NCI-H82 treated with DMSO at 0.1 percent for 48 hours (cell line): ENCODE measurements at regions not wholly inside any gene's neighbourhood (a gene's known extent, or its start where the extent isn't known, plus 50 kb on each side); places are given as distances from the start of the nearest gene placed in this dataset.

ENCODE experiments used
- DNase-seq: peaks from one replicate; lab custom pipeline; 2025; ENCODE audit not compliant: unreplicated experiment; lab: John Stamatoyannopoulos, UW

GRCh38 chr5:56493766-56494165 lies 260.6 kb upstream of the ANKRD55 start:
- no peak for DNase-seq

DNA sequence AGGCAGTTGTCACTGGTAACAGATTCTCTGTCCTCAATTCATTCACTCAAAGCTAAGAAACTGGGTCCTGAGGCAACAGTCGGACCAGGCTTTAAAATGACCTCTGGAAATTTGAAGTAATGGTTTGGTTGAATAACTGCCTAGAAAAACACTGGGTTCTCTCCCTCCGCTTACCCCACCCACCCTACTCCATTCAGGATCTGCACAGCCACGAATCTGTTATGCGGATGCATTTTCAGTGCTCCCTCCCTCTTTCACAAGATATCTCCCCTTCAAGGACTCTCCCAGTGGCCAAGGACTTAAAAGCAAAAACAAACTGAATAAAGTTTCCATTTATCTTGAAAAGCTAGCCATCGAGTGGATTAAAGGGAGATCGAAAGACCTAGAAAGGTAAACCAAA lies 260.2 kb upstream of the ANKRD55 start:
- no peak for DNase-seq

DNA sequence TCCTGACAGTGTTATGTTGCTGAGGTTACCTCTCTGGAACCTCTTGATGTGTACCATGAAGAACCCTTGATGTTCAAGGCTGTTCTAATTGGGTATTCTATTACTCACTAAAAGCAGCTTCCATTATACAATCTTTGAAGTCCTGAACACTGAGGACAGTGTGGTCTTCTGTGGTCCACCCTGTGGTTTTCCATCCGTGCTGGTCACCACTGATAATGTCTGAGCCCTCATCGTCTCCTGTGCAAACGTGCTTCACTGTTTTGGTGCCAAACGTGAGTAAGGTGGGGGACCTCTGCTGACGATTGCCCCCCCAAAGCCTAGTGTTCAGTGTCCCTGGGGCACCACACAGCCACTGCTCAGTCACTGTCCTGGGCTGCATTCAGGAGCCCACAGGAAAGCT lies 259.7 kb upstream of the ANKRD55 start:
- no peak for DNase-seq

DNA sequence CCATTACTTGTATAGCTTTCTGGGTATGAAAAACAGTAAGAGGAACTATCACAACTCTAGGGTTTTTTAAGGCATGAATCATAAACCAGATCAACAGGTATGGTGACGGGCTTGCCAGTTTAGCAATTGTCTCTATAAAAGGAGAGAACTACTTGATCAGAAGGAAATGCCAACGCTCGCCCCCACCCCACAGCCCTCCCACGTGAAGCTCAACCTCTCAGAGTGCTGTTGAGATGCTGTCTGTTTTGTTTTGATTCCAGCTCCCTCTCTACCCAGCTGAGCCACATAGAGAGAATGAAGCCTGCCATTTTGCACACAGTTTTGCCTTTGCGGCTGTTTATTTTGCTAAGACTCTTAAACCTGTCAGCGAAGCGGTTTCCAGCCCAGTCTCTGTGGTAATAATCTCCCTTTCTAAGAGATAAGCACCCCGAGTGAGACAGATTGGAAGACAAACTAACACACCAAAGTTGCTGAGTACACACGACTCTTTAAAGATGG lies 257.9 kb upstream of the ANKRD55 start:
- DNase-seq: peak; percentile 22

DNA sequence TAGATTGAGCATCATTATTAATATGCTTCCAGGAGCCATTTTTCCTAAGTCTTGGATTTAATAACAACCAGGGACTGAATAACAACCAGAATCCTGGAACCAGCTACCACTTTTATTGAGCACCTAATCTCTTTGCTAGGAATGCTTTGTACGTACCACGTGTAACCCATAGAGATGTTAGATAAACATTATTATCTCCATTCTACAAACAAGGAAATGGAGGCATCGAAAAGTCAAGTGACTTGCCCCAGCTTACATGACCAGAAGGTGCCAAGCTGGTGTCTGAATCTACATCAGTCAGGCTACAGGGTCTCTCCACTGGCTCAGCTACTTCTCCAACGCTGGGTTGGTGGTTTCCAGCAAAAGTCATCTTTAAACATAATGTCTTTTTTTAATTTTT lies 256.1 kb upstream of the ANKRD55 start:
- DNase-seq: no peak

- DNase-seq: no peak
Observed at GRCh38 chr5:56487528-56488115, 254.5 kb upstream of the ANKRD55 start.

DNA sequence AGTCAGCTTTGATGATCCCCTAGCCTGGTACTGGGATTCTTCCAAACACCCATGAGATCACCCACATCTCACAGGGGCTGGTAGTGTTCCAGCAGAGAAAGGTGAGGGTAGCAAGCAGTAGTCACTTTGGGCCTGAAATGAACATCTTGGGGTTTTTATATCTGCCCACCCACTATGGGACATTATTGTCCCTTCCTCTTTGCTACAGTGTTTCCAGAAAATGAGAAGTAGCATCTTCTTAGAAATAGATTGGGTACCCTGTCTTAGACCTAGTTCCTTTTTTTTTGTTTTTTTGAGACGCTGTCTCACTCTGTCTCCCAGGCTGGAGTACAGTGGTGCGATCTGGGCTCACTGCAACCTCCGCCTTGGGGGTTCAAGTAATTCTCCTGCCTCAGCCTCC lies 249.2 kb upstream of the ANKRD55 start:
- DNase-seq: no peak

- no peak for DNase-seq
Observed at GRCh38 chr5:56481428-56482357, 248.6 kb upstream of the ANKRD55 start.

- DNase-seq: no peak
Observed at GRCh38 chr5:56480705-56481427, 247.7 kb upstream of the ANKRD55 start.

DNA sequence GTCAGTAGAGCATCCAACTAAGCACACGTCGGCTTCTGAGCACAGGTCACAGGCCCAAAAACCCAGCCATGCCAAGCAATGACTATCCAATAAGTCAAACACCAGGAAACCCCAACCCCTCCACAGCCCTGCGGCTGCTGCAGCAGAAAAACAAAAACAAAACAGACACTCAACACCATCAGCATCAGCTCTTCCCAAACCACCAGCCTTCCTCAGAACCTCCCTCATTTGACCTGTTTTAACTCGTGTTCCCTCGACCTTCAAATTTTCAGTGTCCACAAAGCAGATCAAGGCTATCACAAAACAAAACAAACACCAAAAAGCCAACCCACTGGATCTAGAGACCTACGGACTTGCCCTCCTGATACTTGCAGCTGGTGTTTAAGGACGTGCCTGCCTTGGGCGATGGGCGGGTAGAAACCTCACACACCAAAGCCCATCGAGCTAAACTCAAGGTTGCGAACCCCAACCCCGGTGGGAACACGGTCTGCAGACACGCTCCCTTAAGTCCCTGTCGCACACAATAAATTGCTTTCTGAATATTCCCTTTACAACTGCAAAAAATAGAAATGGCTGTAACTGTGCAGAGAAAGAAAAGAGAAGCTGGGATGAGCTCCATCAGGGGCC lies 247.1 kb upstream of the ANKRD55 start:
- no peak for DNase-seq

DNA sequence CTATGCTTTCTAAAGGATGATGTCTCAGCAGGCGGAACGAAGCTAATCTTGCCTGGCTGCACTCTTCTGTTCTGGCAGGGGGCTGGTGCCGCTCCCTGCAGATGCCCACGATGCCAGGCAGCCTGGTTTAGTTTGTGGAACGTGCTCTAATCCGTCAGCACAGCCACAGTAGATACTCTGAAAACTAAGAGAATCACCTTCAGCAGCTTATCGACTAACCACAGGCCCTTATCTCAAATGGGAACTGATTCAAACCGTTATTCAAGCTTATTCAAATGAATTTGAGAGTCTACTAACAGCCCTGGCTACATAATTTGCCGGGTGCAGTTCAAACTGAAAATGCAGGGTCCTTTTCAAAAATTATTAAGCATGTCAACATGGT lies 246.6 kb upstream of the ANKRD55 start:
- DNase-seq: no peak

- DNase-seq: no peak
Observed at GRCh38 chr5:56479126-56479525, 246.0 kb upstream of the ANKRD55 start.

GRCh38 chr5:56478062-56478461 lies 244.9 kb upstream of the ANKRD55 start:
- DNase-seq: no peak

- DNase-seq: no peak
Observed at GRCh38 chr5:56476487-56476856, 243.3 kb upstream of the ANKRD55 start.

- no peak for DNase-seq
Observed at GRCh38 chr5:56475689-56476486, 242.8 kb upstream of the ANKRD55 start.

DNA sequence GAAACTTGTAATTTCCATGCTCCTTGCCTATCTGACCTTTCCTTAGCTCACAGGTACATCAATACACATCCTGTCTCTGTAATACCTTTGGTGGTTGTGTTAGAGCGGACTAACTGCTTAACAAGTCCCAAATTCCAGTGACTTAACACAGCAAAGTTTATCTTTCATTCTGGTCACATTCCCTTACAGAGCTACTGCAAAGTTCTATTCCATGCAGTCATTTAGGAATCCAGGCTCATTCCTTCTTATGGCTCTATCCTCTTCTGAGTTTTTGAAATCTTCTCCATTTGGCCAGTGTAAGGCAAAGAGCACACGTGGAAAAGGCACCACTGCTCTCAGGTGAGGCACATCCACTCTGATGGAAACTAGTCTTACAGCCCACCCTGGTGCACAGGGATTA lies 238.6 kb upstream of the ANKRD55 start:
- DNase-seq: no peak

GRCh38 chr5:56470007-56470406 lies 236.9 kb upstream of the ANKRD55 start:
- DNase-seq: no peak

DNA sequence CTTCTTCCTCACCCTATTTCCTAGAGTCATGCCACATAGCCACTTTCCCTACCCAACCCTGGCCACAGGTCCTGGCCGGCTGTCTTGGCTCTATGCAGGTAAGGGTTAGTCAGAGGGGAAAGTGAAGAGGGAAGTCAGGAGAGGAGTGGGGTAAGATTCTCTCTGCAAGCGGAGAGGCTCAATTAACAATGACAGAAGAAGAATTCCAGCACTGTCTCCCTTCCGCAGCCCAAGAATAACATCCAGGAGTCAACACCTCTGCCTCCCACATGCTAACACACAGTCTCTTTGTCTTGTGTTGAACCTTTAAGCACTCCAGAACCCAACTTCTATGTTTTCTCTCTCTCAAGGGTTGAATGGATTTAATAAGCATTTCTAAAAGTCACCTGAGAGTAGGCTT lies 235.1 kb upstream of the ANKRD55 start:
- no peak for DNase-seq

DNA sequence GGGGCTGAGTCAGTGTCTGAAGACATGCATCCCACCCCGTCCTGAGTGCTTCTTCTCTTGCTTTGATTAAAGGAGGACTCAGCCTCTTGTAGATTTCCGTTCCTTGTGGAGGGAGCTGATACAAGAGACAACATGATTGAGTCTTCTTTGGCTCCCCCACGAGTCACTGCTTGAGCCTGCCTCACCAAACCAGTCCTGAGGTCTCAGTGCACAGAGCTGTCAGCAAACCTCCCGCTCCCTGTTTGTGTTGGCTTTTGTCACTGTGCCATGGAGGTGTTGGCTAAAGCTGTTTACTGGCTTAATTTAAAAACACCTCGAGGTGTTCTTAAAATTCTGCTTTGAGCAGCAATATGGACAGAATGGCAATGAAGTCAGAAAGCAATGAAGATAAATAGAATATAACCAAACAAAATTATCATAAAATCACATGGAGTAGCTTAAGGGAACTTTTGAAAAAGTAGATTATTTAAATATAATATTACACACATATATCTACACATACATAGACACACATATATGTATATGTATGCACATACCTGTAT lies 234.1 kb upstream of the ANKRD55 start:
- DNase-seq: no peak

- DNase-seq: no peak
Observed at GRCh38 chr5:56466136-56466816, 233.1 kb upstream of the ANKRD55 start.
